Activated CD8-positive, alpha-beta T cell treated with anti-CD3 and anti-CD28 coated beads for 36 hours (primary cell): ENCODE measurements at regions not wholly inside any gene's neighbourhood (a gene's known extent, or its start where the extent isn't known, plus 50 kb on each side); places are given as distances from the start of the nearest gene placed in this dataset.

Experiments
- ATAC-seq: fragments of 200-7000 bp; cut with Tn5 transposase; one replicate; pipeline ENCODE4 v1.10.0; 2021; ENCODE audit warnings: mild to moderate bottlenecking, moderate library complexity
- CTCF ChIA-PET: fragments of 350-600 bp; sonication (Branson Sonifier 250); formaldehyde crosslinking; loops from one replicate; lab custom pipeline; 2021; ENCODE audit warnings: antibody characterized with exemption; lab: Charles Lee
- POLR2A ChIA-PET: fragments of 350-600 bp; sonication (Branson Sonifier 250); formaldehyde crosslinking; loops from one replicate; lab custom pipeline; 2021; ENCODE audit warnings: antibody characterized with exemption; lab: Charles Lee
- DNase-seq: peaks from one replicate; pipeline ENCODE4 v3.0.0-alpha.2; 2020
- H3K27ac Mint-ChIP-seq: one replicate; pipeline ENCODE4 v1.8.0; 2021; ENCODE audit warnings: mild to moderate bottlenecking, mixed read lengths
- H3K27me3 Mint-ChIP-seq: one replicate; pipeline ENCODE4 v1.8.0; 2021; ENCODE audit warnings: mixed read lengths
- H3K36me3 Mint-ChIP-seq: one replicate; pipeline ENCODE4 v1.8.0; 2021; ENCODE audit warnings: low read depth, mixed read lengths
- H3K4me1 Mint-ChIP-seq: one replicate; pipeline ENCODE4 v1.8.0; 2021; ENCODE audit warnings: low read depth, mixed read lengths
- H3K4me3 Mint-ChIP-seq: one replicate; pipeline ENCODE4 v1.8.0; 2021; ENCODE audit warnings: mild to moderate bottlenecking, moderate library complexity, mixed read lengths
- H3K9me3 Mint-ChIP-seq: one replicate; pipeline ENCODE4 v1.8.0; 2021; ENCODE audit warnings: mixed read lengths
- intact Hi-C: fragments of 100-400 bp; cut with micrococcal nuclease; formaldehyde crosslinking; loops from one replicate; pipeline ENCODE4 v1.10.0; 2022
- TF ChIP-seq, protein P1 (sequence below): fragments of 200-600 bp; IDR thresholded peaks from one replicate; pipeline ENCODE4 v1.8.0; 2022; ENCODE audit warnings: antibody characterized with exemption, mild to moderate bottlenecking

DNA sequence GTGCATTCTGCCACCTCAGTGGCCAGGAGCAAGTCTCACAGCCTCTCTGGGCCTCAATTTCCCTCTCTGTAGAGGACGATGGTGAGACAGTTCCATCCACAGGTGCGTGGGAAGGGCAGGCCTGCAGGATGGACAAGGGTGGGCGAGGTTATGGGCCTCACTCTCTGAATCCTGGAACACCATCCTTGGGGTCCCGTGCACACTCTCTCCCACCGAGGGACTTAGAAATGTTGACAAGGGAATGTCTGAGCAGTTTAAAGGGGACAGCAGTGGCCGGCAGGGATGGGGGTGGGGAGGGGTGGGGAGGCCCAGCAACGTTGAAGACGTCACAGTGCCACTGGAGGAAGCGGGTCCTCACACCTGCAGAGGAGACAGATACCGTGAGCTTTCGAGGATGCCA, 111.5 kb downstream of the FOXL3 start:
- no peaks in the 10 kb centered on the region for H3K27me3 Mint-ChIP-seq
- POLR2A ChIA-PET = no interaction called here
- CTCF ChIA-PET = no interaction called here
- TF ChIP-seq, protein P1, sequence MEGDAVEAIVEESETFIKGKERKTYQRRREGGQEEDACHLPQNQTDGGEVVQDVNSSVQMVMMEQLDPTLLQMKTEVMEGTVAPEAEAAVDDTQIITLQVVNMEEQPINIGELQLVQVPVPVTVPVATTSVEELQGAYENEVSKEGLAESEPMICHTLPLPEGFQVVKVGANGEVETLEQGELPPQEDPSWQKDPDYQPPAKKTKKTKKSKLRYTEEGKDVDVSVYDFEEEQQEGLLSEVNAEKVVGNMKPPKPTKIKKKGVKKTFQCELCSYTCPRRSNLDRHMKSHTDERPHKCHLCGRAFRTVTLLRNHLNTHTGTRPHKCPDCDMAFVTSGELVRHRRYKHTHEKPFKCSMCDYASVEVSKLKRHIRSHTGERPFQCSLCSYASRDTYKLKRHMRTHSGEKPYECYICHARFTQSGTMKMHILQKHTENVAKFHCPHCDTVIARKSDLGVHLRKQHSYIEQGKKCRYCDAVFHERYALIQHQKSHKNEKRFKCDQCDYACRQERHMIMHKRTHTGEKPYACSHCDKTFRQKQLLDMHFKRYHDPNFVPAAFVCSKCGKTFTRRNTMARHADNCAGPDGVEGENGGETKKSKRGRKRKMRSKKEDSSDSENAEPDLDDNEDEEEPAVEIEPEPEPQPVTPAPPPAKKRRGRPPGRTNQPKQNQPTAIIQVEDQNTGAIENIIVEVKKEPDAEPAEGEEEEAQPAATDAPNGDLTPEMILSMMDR = no peak
- no peaks in the 10 kb centered on the region for H3K36me3 Mint-ChIP-seq
- ATAC-seq (no peak), DNase-seq (no peak)
- no peak overlapping the region for H3K27ac Mint-ChIP-seq
- intact Hi-C loops = no loop called here
- no peak overlapping the region for H3K4me3 Mint-ChIP-seq
- H3K4me1 Mint-ChIP-seq = no peaks in the 10 kb centered on the region
- H3K9me3 Mint-ChIP-seq = peaks cover 24% of the 10 kb centered on the region

DNA sequence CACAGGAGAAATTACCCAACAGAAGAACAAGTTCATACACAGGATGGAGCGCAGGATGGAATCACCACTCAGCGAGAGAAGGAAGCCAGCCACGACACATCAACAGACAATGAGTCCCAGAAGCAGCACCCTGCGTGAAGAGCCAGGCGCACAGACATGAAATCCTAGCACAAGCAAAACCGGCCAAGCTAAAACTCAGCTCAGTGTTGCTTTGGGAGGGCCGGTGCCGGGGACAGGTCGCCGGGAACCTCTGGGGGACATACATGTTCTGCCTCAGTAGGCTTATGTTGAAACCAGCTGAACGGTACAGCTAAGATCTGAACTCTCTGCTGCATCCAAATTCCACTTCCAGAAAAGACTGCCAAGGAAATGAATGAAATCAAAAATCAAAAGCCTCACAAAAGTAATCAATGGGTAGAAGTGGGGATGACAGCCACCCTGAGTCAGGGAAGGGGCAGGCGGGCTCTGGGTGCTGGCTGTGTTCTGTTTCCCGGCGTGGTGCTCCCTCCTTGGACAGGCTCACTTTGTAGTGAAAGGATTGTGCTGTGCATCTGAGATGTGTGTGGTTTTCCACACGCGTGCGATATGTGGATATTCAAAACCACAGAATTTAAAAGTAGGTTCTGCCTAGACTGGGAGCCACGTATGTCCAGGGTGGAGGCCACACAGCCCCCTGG, 114.7 kb downstream of the PDGFA start:
- H3K4me3 Mint-ChIP-seq = no peak overlapping the region
- H3K9me3 Mint-ChIP-seq = no peaks in the 10 kb centered on the region
- TF ChIP-seq, protein P1 = no peak
- H3K27ac Mint-ChIP-seq = no peak overlapping the region
- intact Hi-C loops = no loop called here
- no peaks in the 10 kb centered on the region for H3K4me1 Mint-ChIP-seq
- ChIA-PET POLR2A (no interaction called here), CTCF (no interaction called here)
- H3K36me3 Mint-ChIP-seq = no peaks in the 10 kb centered on the region
- ATAC-seq = no peak
- no peak for DNase-seq
- no peaks in the 10 kb centered on the region for H3K27me3 Mint-ChIP-seq

DNA sequence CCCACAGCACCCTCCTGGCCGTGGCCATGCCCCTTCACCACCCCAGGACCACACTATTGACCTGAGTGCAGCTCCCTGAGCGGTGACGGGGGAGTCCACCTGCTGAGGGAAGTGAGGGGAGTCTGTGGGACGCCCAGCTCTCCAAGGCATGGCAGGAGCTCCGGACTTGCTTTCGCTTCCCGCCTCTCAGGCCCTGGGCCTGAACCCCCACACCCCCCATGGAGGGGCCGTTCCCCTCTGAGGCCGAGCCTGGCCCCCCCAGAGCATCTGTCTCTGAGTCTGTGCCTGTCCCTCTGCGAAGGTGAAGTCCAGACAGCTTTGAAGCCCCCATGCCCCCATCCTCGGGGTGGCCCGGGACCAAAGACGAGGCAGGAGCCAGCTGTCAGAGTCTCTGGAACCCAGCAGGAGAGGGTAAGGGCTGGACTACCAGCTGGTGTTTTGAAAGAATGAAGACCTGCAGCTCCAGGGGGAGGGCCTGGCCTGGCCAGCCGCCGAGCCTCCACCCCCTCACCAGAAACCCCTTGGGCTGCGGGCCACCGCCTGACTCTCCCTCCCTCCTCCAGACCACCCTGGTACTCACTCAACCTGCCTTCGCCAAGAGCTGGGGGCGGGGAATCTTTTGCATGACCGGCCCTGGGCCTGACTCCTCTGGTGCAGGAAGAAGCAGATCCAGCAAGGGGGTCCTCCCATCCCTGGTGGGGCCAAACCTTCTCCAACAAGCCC, 114.0 kb downstream of the PDGFA start:
- DNase-seq (no peak), ATAC-seq (no peak)
- no peak overlapping the region for H3K4me3 Mint-ChIP-seq
- H3K27ac Mint-ChIP-seq = no peak overlapping the region
- H3K36me3 Mint-ChIP-seq = no peaks in the 10 kb centered on the region
- no peaks in the 10 kb centered on the region for H3K27me3 Mint-ChIP-seq
- POLR2A ChIA-PET = no interaction called here
- CTCF ChIA-PET = no interaction called here
- H3K9me3 Mint-ChIP-seq = no peaks in the 10 kb centered on the region
- intact Hi-C loops = no loop called here
- TF ChIP-seq, protein P1 = no peak
- no peaks in the 10 kb centered on the region for H3K4me1 Mint-ChIP-seq

DNA sequence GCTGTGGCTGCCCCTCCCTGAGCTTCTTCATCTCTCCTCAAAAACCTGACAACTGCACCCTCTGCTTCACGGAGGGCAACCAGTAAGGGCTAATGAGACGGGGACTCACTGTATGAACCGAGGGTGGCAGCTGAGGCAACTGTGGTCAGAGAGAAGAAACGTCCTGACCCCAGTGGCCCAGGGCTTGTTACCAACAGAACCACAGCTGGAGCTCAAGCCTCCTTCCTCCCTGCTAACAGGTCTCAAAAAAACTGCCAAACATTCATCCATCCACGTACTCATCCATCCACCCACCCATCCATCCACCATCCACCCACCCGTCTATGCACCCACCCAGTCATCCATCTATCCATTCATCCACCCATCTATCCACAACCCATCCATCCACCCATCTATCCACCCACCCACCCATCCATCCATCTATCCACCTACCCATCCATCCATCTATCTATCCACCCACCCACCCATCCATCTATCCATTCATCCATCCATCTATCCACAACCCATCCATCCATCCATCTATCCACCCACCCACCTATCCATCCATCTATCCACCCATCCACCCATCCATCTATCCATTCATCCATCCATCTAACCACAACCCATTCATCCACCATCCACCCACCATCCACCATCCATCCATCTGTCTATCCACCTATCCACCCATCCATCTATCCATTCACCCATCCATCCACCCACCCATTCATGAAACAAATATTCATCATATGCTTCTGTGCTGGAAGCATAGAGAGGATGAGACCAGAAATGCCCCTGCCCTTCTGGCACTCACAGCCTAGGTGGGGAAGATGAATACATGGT, 111.7 kb downstream of the PDGFA start:
- H3K27ac Mint-ChIP-seq = no peak overlapping the region
- H3K36me3 Mint-ChIP-seq = no peaks in the 10 kb centered on the region
- TF ChIP-seq, protein P1 = no peak
- intact Hi-C loops = no loop called here
- no peaks in the 10 kb centered on the region for H3K27me3 Mint-ChIP-seq
- no peak for DNase-seq
- H3K4me3 Mint-ChIP-seq = no peak overlapping the region
- CTCF ChIA-PET = no interaction called here
- no peaks in the 10 kb centered on the region for H3K4me1 Mint-ChIP-seq
- H3K9me3 Mint-ChIP-seq = no peaks in the 10 kb centered on the region
- POLR2A ChIA-PET = no interaction called here
- no peak for ATAC-seq
